H9 (cell line): ENCODE measurements at regions not wholly inside any gene's neighbourhood (a gene's known extent, or its start where the extent isn't known, plus 50 kb on each side); places are given as distances from the start of the nearest gene placed in this dataset.
A peak's percentile ranks its signal among the peaks of the same experiment; 100 is the strongest.
"Not testable (repeated sequence)": the region's sequence is repeated elsewhere in the genome, so short reads cannot be mapped to it uniquely, and the experiment has no call there.

Experiments
- DNase-seq: peaks from one replicate; pipeline ENCODE4 v3.0.0-alpha.2; 2017
- H2AFZ ChIP-seq: one replicate; pipeline ENCODE4 v1.6.1; 2013; ENCODE audit warnings: mild to moderate bottlenecking, low read length, control low read depth, moderate library complexity
- H2AK5ac ChIP-seq: 2 replicates; pipeline ENCODE4 v1.6.1; 2013; ENCODE audit warnings: low read length, control low read depth, mixed read lengths; ENCODE audit not compliant: insufficient read length
- H2BK120ac ChIP-seq: one replicate; pipeline ENCODE4 v1.6.1; 2013; ENCODE audit warnings: low read depth, mild to moderate bottlenecking, low read length, control low read depth, inconsistent platforms; ENCODE audit not compliant: poor library complexity, severe bottlenecking
- H2BK12ac ChIP-seq: 2 replicates; pipeline ENCODE4 v1.6.1; 2013; ENCODE audit warnings: low read length, control low read depth, mixed read lengths, low read depth; ENCODE audit not compliant: insufficient read length
- H2BK15ac ChIP-seq: 2 replicates; pipeline ENCODE4 v1.6.1; 2013; ENCODE audit warnings: low read depth, low read length, control low read depth
- H2BK20ac ChIP-seq: one replicate; pipeline ENCODE4 v1.6.1; 2013; ENCODE audit warnings: low read depth, mild to moderate bottlenecking, low read length, control low read depth, inconsistent platforms; ENCODE audit not compliant: poor library complexity, severe bottlenecking
- H2BK5ac ChIP-seq: 2 replicates; pipeline ENCODE4 v1.6.1; 2013; ENCODE audit warnings: low read length, control low read depth, mixed read lengths; ENCODE audit not compliant: insufficient read length
- H3K14ac ChIP-seq: 2 replicates; pipeline ENCODE4 v1.6.1; 2013; ENCODE audit warnings: low read length, control low read depth; ENCODE audit not compliant: insufficient read depth
- H3K18ac ChIP-seq: 2 replicates; pipeline ENCODE4 v1.6.1; 2013; ENCODE audit warnings: low read depth, mild to moderate bottlenecking, mixed read lengths, low read length, control low read depth; ENCODE audit not compliant: insufficient read length
- H3K23ac ChIP-seq: 2 replicates; pipeline ENCODE4 v1.6.1; 2013; ENCODE audit warnings: low read length, control low read depth, mixed read lengths, low read depth; ENCODE audit not compliant: insufficient read length
- H3K23me2 ChIP-seq: 2 replicates; pipeline ENCODE4 v1.6.1; 2013; ENCODE audit warnings: low read depth, mild to moderate bottlenecking, mixed read lengths, low read length, control low read depth; ENCODE audit not compliant: insufficient read length, poor library complexity, severe bottlenecking
- H3K27ac ChIP-seq: 2 replicates; pipeline ENCODE4 v1.5.1; 2013; ENCODE audit warnings: low read length, control low read depth, mixed read lengths, low read depth; ENCODE audit not compliant: insufficient read length
- H3K27me3 ChIP-seq: 2 replicates; pipeline ENCODE4 v1.6.1; 2013; ENCODE audit warnings: low read length, control low read depth, inconsistent platforms; ENCODE audit not compliant: insufficient read depth
- H3K4ac ChIP-seq: 2 replicates; pipeline ENCODE4 v1.6.1; 2013; ENCODE audit warnings: low read depth, mild to moderate bottlenecking, control low read depth, inconsistent platforms, low read length, moderate library complexity
- H3K4me1 ChIP-seq: 2 replicates; pipeline ENCODE4 v1.6.1; 2013; ENCODE audit warnings: low read length, control low read depth, inconsistent platforms; ENCODE audit not compliant: insufficient read depth
- H3K4me2 ChIP-seq: 2 replicates; pipeline ENCODE4 v1.6.1; 2013; ENCODE audit warnings: low read length, control low read depth, mixed read lengths; ENCODE audit not compliant: insufficient read length, insufficient read depth
- H3K56ac ChIP-seq: 2 replicates; pipeline ENCODE4 v1.6.1; 2013; ENCODE audit warnings: low read depth, mild to moderate bottlenecking, mixed read lengths, low read length, control low read depth; ENCODE audit not compliant: insufficient read length
- H3K79me1 ChIP-seq: 2 replicates; pipeline ENCODE4 v1.6.1; 2013; ENCODE audit warnings: low read depth, mild to moderate bottlenecking, moderate library complexity, low read length, control low read depth, inconsistent platforms; ENCODE audit not compliant: insufficient read depth, poor library complexity, severe bottlenecking
- H3K79me2 ChIP-seq: 2 replicates; pipeline ENCODE4 v1.6.1; 2013; ENCODE audit warnings: low read length, control low read depth, inconsistent platforms; ENCODE audit not compliant: insufficient read depth
- H3K9ac ChIP-seq: 2 replicates; pipeline ENCODE4 v1.6.1; 2013; ENCODE audit warnings: low read length, control low read depth, mixed read lengths; ENCODE audit not compliant: insufficient read length; ENCODE audit errors: extremely low read depth
- H3K9me3 ChIP-seq: one replicate; pipeline ENCODE4 v1.6.1; 2013; ENCODE audit warnings: low read depth, low read length, inconsistent platforms; ENCODE audit not compliant: control insufficient read depth
- H3T11ph ChIP-seq: one replicate; pipeline ENCODE4 v1.6.1; 2013; ENCODE audit warnings: mild to moderate bottlenecking, low read length, control low read depth, inconsistent platforms
- H4K20me1 ChIP-seq: one replicate; pipeline ENCODE4 v1.6.1; 2013; ENCODE audit not compliant: control insufficient read depth, insufficient read length, insufficient read depth
- H4K5ac ChIP-seq: 2 replicates; pipeline ENCODE4 v1.6.1; 2013; ENCODE audit warnings: low read depth, mild to moderate bottlenecking, mixed read lengths, low read length, control low read depth; ENCODE audit not compliant: insufficient read length
- H4K8ac ChIP-seq: replicated peaks from 2 replicates; pipeline ENCODE4 v1.6.1; 2013; ENCODE audit warnings: low read length, control low read depth, mixed read lengths, low read depth; ENCODE audit not compliant: insufficient read length
- H4K91ac ChIP-seq: 2 replicates; pipeline ENCODE4 v1.6.1; 2013; ENCODE audit warnings: low read depth, mild to moderate bottlenecking, moderate library complexity, mixed read lengths, low read length, control low read depth; ENCODE audit not compliant: insufficient read length
- H3K27ac Mint-ChIP-seq, 3 experiments: 2 replicates in 2 of 3; 3 replicates in 1 of 3; pipeline ENCODE4 v1.8.0; 2020 to 2021; ENCODE audit warnings: mixed read lengths in 3 of 3, mild to moderate bottlenecking in 1 of 3, moderate library complexity in 1 of 3
- H3K27me3 Mint-ChIP-seq: 2 replicates; pipeline ENCODE4 v1.8.0; 2021; ENCODE audit warnings: low read depth, mild to moderate bottlenecking, moderate library complexity, mixed read lengths
- H3K36me3 Mint-ChIP-seq, 3 experiments: 2 replicates in 2 of 3; 3 replicates in 1 of 3; pipeline ENCODE4 v1.8.0; 2020 to 2021; ENCODE audit warnings: low read depth in 3 of 3, mixed read lengths in 3 of 3; ENCODE audit not compliant: insufficient read depth in 1 of 3
- H3K4me1 Mint-ChIP-seq, 2 experiments: 2 replicates each; pipeline ENCODE4 v1.8.0; 2020; ENCODE audit warnings: mixed read lengths in 2 of 2
- H3K4me3 Mint-ChIP-seq, 2 experiments: 2 replicates in 1 of 2; 3 replicates in 1 of 2; pipeline ENCODE4 v1.8.0; 2020 to 2021; ENCODE audit warnings: mild to moderate bottlenecking in 2 of 2, mixed read lengths in 2 of 2, moderate library complexity in 1 of 2
- H3K9me3 Mint-ChIP-seq, 2 experiments: 2 replicates in 1 of 2; 3 replicates in 1 of 2; pipeline ENCODE4 v1.8.0; 2020; ENCODE audit warnings: mild to moderate bottlenecking in 2 of 2, mixed read lengths in 2 of 2, moderate library complexity in 1 of 2
- WGBS: extraction: QIAGEN DNeasy Blood & Tissue Kit; methylation state at CpG from one replicate; pipeline ENCODE4 v1.1.7; 2013; ENCODE audit warnings: missing lambda C conversion rate, low lambda C conversion rate, mixed read lengths; ENCODE audit not compliant: insufficient read length; ENCODE audit errors: extremely low coverage; 5-methylcytosine and 5-hydroxymethylcytosine counted together
- TF ChIP-seq, protein P1 (sequence below): fragments of 200-600 bp; sonication (generic); conservative IDR thresholded peaks from 3 replicates; pipeline ENCODE4 v1.8.0; 2021; ENCODE audit warnings: antibody characterized with exemption, mild to moderate bottlenecking

DNA sequence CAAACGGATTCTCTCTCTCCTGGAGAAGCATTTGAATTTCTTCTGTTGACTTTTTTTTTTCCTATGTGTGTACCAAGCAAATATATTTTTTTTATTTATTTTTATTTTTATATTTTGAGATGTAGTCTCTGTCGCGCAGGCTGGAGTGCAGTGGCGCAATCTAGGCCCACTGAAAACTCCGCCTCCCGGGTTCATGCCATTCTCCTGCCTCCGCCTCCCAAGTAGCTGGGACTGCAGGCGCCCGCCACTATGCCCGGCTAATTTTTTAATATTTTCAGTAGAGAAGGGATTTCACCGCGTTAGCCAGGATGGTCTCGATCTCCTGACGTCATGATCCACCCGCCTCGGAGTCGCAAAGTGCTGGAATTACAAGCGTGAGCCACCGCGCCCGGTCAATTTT, 549.5 kb upstream of the GNPDA2 start:
- no peak overlapping the region for H2AFZ ChIP-seq
- H2BK12ac ChIP-seq = no peak overlapping the region
- H2BK120ac ChIP-seq = no peak overlapping the region
- H3K79me1 ChIP-seq = no peaks in the 10 kb centered on the region
- H3K36me3 Mint-ChIP-seq = no peaks in the 10 kb centered on the region
- no peak overlapping the region for H3K56ac ChIP-seq
- no peak overlapping the region for H3K27ac ChIP-seq
- H3T11ph ChIP-seq = no peak overlapping the region
- no peak overlapping the region for H3K18ac ChIP-seq
- no peaks in the 10 kb centered on the region for H3K4me1 Mint-ChIP-seq
- no peak overlapping the region for H2AK5ac ChIP-seq
- no CpG with 5 or more reads among the region's 21 CpGs for WGBS
- DNase-seq = no peak
- H4K5ac ChIP-seq = no peak overlapping the region
- H3K23me2 ChIP-seq = no peaks in the 10 kb centered on the region
- H3K27ac Mint-ChIP-seq = no peak overlapping the region
- H3K9ac ChIP-seq = no peak overlapping the region
- no peak overlapping the region for H3K14ac ChIP-seq
- no peak overlapping the region for H4K8ac ChIP-seq
- H2BK20ac ChIP-seq = no peak overlapping the region
- TF ChIP-seq, protein P1, sequence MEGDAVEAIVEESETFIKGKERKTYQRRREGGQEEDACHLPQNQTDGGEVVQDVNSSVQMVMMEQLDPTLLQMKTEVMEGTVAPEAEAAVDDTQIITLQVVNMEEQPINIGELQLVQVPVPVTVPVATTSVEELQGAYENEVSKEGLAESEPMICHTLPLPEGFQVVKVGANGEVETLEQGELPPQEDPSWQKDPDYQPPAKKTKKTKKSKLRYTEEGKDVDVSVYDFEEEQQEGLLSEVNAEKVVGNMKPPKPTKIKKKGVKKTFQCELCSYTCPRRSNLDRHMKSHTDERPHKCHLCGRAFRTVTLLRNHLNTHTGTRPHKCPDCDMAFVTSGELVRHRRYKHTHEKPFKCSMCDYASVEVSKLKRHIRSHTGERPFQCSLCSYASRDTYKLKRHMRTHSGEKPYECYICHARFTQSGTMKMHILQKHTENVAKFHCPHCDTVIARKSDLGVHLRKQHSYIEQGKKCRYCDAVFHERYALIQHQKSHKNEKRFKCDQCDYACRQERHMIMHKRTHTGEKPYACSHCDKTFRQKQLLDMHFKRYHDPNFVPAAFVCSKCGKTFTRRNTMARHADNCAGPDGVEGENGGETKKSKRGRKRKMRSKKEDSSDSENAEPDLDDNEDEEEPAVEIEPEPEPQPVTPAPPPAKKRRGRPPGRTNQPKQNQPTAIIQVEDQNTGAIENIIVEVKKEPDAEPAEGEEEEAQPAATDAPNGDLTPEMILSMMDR = no peak
- no peak overlapping the region for H3K4me2 ChIP-seq
- no peaks in the 10 kb centered on the region for H4K20me1 ChIP-seq
- no peaks in the 10 kb centered on the region for H3K9me3 ChIP-seq
- no peaks in the 10 kb centered on the region for H3K9me3 Mint-ChIP-seq
- no peaks in the 10 kb centered on the region for H3K79me2 ChIP-seq
- H3K4me3 Mint-ChIP-seq = no peak overlapping the region
- H3K27me3 ChIP-seq = no peaks in the 10 kb centered on the region
- H3K4ac ChIP-seq = no peak overlapping the region
- no peak overlapping the region for H2BK15ac ChIP-seq
- H3K4me1 ChIP-seq = no peaks in the 10 kb centered on the region
- no peaks in the 10 kb centered on the region for H3K27me3 Mint-ChIP-seq
- H3K23ac ChIP-seq = no peak overlapping the region
- no peak overlapping the region for H4K91ac ChIP-seq
- no peak overlapping the region for H2BK5ac ChIP-seq

DNA sequence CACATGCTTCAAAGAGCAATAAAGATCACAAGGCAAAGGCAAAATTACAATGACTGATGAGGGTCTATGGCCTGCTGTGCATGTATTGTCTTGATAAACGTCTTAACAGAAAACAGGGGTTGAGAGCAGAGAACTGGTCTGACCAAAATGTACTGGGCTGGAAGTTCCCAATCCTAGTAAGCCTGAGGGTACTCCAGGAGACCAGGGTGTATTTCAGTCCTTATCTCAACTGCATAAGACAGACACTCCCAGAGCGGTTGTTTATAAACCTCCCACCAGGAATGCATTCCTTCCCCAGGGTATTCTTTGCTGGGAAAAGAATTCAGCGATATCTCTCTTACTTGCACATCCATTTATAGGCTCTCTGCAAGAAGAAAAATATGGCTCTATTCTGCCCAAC, 521.8 kb upstream of the GNPDA2 start:
- not testable (repeated sequence) for H2BK20ac ChIP-seq, H4K8ac ChIP-seq, H4K91ac ChIP-seq, H2AFZ ChIP-seq, H3K4me3 Mint-ChIP-seq, H3K23ac ChIP-seq, H3K4me1 Mint-ChIP-seq, H3K4me1 ChIP-seq, H3K27me3 Mint-ChIP-seq, H3K79me1 ChIP-seq, H3K4ac ChIP-seq, H3K18ac ChIP-seq, H3K4me2 ChIP-seq, H3K79me2 ChIP-seq, H3K36me3 Mint-ChIP-seq, H3K27ac ChIP-seq, H3K9ac ChIP-seq, H3K23me2 ChIP-seq, H2BK120ac ChIP-seq, H2BK15ac ChIP-seq, H3K27me3 ChIP-seq, H2BK5ac ChIP-seq, DNase-seq, H2AK5ac ChIP-seq, H3T11ph ChIP-seq, H3K56ac ChIP-seq, H2BK12ac ChIP-seq, H4K20me1 ChIP-seq, H3K9me3 ChIP-seq, H4K5ac ChIP-seq, H3K14ac ChIP-seq
- Mint-ChIP-seq H3K9me3 (peaks cover 4 to 15% of the 10 kb centered on the region in 2 experiments; a peak in 4 of 5 replicates), H3K27ac (peak overlapping the region in 2 of 3 experiments; percentile 61 to 67; a peak in 2 of 7 replicates)
- no CpG with 5 or more reads among the region's 3 CpGs for WGBS
